Ovary (tissue), 7 donors: ENCODE measurements at regions not wholly inside any gene's neighbourhood (a gene's known extent, or its start where the extent isn't known, plus 50 kb on each side); places are given as distances from the start of the nearest gene placed in this dataset.
"Not testable (repeated sequence)": the region's sequence is repeated elsewhere in the genome, so short reads cannot be mapped to it uniquely, and the experiment has no call there.

Experiments
- DNase-seq, 5 donors: peaks; one replicate each; pipeline ENCODE4 v3.0.0-alpha.2; 2019 to 2020
- H3K27ac ChIP-seq, 2 donors: fragments of 200-600 bp; one replicate each; pipeline versions ENCODE4 v1.5.1 to v1.8.0; 2019 to 2022
- H3K27me3 ChIP-seq: fragments of 200-600 bp; one replicate; pipeline ENCODE4 v1.8.0; 2022
- H3K36me3 ChIP-seq: fragments of 200-600 bp; sonication (generic); one replicate; pipeline ENCODE4 v1.5.1; 2019
- H3K4me1 ChIP-seq: one replicate; pipeline ENCODE4 v1.8.1; 2013; ENCODE audit warnings: mild to moderate bottlenecking, moderate library complexity; ENCODE audit not compliant: insufficient read depth
- H3K4me3 ChIP-seq: fragments of 200-600 bp; sonication (generic); one replicate; pipeline ENCODE4 v1.5.1; 2017
- H3K9me3 ChIP-seq, 2 donors: fragments of 200-600 bp in 1 of 2; sonication (generic) in 1 of 2; one replicate each; pipeline versions ENCODE4 v1.5.1 to v1.8.1; 2013 to 2019; ENCODE audit warnings: mild to moderate bottlenecking in 1 of 2, moderate library complexity in 1 of 2
- EP300 ChIP-seq: sonication (generic); formaldehyde crosslinking; IDR thresholded peaks from one replicate; pipeline ENCODE4 v1.6.1; 2017; ENCODE audit warnings: antibody characterized with exemption
- POLR2A ChIP-seq: fragments of 450-650 bp; IDR thresholded peaks from one replicate; pipeline ENCODE4 v1.6.1; 2017; ENCODE audit warnings: antibody characterized with exemption, mild to moderate bottlenecking, moderate library complexity
- WGBS, 3 donors: extraction: QIAGEN DNeasy Blood & Tissue Kit in 1 of 3; methylation state at CpG; one replicate each; pipeline versions ENCODE4 v1.1.5 to v1.1.7; 2013 to 2017; 5-methylcytosine and 5-hydroxymethylcytosine counted together
- intact Hi-C, 4 donors: fragments of 100-400 bp; cut with DNase I; formaldehyde crosslinking; loops; one replicate each; pipeline versions ENCODE4 v1.11.0 to v1.15.1; 2022 to 2023
- TF ChIP-seq, protein P1 (sequence below), 3 donors: fragments of 450-650 bp in 2 of 3; fragments of 200-600 bp in 1 of 3; IDR thresholded peaks; one replicate each; pipeline versions ENCODE4 v1.5.1 to v1.8.0; 2016 to 2022; ENCODE audit warnings: antibody characterized with exemption in 3 of 3, mild to moderate bottlenecking in 1 of 3
- donor health status: DM: no; HTN: no; CAD: no; lungs with moderate emphysema.
- donor health status: DM: no; HTN: no; CAD: no.
- donor health status: Bipolar disorder and iron deficiency.
- donor health status: DM: no; HTN: no; CAD: no.
- donor health status: DM: yes; HTN: yes; CAD: no.

DNA sequence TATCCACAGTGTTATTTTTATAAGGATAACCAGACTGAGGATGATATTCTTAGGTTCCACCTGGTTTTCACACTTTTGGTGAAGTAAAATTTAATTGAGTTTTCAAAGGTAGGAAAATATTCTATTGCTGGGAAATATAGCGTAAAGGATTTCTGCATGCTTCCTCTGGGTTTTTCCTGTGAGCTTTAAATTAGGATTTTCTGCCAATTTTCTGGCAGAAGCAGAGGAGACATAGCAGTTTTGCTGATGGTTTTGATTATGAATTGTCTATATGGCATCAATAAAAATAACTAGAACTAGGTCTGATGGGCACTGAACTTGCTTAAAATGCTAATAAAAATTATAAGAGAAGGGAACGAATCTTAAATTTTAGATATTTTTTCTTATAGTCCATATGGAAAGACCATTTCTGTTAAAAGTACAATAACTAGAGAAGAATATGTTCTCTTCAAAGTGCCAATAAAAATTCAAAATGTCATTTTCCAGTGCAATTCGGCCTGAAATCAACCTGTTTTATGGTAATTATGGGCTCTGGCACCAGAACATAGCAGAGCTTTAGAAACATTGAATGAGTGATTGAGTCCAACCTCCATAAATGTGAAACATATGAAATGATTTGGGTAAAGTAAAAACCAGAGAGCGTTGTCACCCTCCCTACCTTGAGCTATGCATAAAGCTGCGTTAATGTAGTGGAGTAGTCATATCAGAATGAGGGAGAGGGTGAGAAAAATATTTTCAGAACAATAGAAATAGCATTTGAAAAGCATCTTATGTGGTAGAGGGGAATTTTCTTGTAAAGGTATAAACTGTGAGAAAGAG lies 279.7 kb downstream of the SPRY1 start:
- DNase-seq = no peak
- Histone ChIP-seq H3K4me1 (no peaks in the 10 kb centered on the region), H3K27ac (no peak overlapping the region), H3K27me3 (no peaks in the 10 kb centered on the region), H3K4me3 (no peak overlapping the region), H3K36me3 (no peaks in the 10 kb centered on the region), H3K9me3 (no peaks in the 10 kb centered on the region)
- 94 to 95% (median 95%) methylated on average over 5 of the region's 5 CpGs for WGBS, 3 donors
- intact Hi-C loops = no loop called here
- TF ChIP-seq EP300 = no peak
- no peak for TF ChIP-seq POLR2A
- TF ChIP-seq, protein P1, sequence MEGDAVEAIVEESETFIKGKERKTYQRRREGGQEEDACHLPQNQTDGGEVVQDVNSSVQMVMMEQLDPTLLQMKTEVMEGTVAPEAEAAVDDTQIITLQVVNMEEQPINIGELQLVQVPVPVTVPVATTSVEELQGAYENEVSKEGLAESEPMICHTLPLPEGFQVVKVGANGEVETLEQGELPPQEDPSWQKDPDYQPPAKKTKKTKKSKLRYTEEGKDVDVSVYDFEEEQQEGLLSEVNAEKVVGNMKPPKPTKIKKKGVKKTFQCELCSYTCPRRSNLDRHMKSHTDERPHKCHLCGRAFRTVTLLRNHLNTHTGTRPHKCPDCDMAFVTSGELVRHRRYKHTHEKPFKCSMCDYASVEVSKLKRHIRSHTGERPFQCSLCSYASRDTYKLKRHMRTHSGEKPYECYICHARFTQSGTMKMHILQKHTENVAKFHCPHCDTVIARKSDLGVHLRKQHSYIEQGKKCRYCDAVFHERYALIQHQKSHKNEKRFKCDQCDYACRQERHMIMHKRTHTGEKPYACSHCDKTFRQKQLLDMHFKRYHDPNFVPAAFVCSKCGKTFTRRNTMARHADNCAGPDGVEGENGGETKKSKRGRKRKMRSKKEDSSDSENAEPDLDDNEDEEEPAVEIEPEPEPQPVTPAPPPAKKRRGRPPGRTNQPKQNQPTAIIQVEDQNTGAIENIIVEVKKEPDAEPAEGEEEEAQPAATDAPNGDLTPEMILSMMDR (IDR thresholded peaks at IDR 0.05) = no peak

GRCh38 chr4:123676890-123677229 lies 280.3 kb downstream of the SPRY1 start:
- WGBS, 3 donors = 84 to 88% (median 86%) methylated on average over 7 of the region's 7 CpGs
- no peak overlapping the region for H3K4me3 ChIP-seq
- intact Hi-C loops = no loop called here
- no peaks in the 10 kb centered on the region for H3K9me3 ChIP-seq
- no peaks in the 10 kb centered on the region for H3K4me1 ChIP-seq
- no peaks in the 10 kb centered on the region for H3K36me3 ChIP-seq
- no peak overlapping the region for H3K27ac ChIP-seq
- TF ChIP-seq, protein P1 (IDR thresholded peaks at IDR 0.05) = no peak
- TF ChIP-seq EP300 (no peak), POLR2A (no peak)
- no peaks in the 10 kb centered on the region for H3K27me3 ChIP-seq
- no peak for DNase-seq

DNA sequence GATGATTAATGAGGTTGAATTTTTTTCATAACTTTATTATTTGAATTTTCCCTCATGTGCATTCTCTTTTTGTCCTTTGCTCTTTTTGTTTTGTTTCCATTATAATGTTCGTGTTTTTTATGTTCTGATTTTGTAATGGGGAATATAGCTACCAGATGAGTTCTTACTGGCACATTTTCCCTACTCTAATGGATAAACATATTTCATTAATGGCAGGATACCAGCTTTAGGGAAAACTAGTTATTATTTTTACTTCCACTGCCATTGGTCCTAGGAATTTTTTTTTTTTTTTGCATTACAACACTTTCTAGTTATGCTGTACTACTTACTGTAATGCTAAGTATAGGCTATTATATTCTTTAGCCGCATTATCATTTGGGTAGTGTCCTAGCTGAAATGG lies 286.3 kb downstream of the SPRY1 start:
- 71 to 79% (median 76%) methylated on average over 2 of the region's 2 CpGs for WGBS, 3 donors
- Histone ChIP-seq H3K9me3 (no peaks in the 10 kb centered on the region), H3K36me3 (no peaks in the 10 kb centered on the region), H3K4me1 (no peaks in the 10 kb centered on the region), H3K27ac (no peak overlapping the region), H3K27me3 (no peaks in the 10 kb centered on the region), H3K4me3 (no peak overlapping the region)
- DNase-seq = no peak
- TF ChIP-seq EP300 (no peak), POLR2A (no peak)
- TF ChIP-seq, protein P1 (IDR thresholded peaks at IDR 0.05) = no peak
- intact Hi-C loops = no loop called here

- DNase-seq, H3K4me1 ChIP-seq, H3K4me3 ChIP-seq, H3K36me3 ChIP-seq, H3K27ac ChIP-seq, H3K9me3 ChIP-seq, H3K27me3 ChIP-seq, intact Hi-C loops: not testable (repeated sequence)
- 93 to 95% (median 95%) methylated on average over 14 to 26 of the region's 26 CpGs for WGBS, 3 donors
Measured at GRCh38 chr4:123684937-123685336, 288.3 kb downstream of the SPRY1 start.

GRCh38 chr4:123695531-123695930 lies 298.9 kb downstream of the SPRY1 start:
- H3K4me3 ChIP-seq, H3K36me3 ChIP-seq, DNase-seq, H3K27ac ChIP-seq, intact Hi-C loops, H3K4me1 ChIP-seq, H3K27me3 ChIP-seq, H3K9me3 ChIP-seq: not testable (repeated sequence)
- WGBS, 3 donors = 96 to 99% (median 97%) methylated on average over 2 of the region's 2 CpGs
